ENCODE measurements at regions not wholly inside any gene's neighbourhood (a gene's known extent, or its start where the extent isn't known, plus 50 kb on each side); places are given as distances from the start of the nearest gene placed in this dataset.

DNA sequence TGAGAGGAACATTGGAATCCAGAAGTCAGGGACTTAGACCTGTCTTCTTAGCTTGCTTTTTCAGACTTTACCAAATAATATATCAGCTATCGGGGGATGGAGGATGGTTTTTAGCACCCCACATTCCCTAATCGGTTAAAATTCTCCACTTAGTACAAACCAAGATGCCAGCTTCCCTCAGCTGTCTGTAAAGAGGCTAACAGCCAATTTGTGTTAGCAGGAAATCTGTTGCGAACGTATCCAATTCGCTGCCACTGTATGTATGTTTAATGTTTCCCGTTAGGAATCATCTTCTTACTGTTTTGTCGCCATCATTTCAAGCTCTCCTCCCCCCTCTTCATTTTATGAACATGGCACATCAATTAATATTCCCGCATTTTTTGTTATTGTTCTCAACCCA, 289.0 kb downstream of the BCL11B start:
- TF ChIP-seq, protein P1, sequence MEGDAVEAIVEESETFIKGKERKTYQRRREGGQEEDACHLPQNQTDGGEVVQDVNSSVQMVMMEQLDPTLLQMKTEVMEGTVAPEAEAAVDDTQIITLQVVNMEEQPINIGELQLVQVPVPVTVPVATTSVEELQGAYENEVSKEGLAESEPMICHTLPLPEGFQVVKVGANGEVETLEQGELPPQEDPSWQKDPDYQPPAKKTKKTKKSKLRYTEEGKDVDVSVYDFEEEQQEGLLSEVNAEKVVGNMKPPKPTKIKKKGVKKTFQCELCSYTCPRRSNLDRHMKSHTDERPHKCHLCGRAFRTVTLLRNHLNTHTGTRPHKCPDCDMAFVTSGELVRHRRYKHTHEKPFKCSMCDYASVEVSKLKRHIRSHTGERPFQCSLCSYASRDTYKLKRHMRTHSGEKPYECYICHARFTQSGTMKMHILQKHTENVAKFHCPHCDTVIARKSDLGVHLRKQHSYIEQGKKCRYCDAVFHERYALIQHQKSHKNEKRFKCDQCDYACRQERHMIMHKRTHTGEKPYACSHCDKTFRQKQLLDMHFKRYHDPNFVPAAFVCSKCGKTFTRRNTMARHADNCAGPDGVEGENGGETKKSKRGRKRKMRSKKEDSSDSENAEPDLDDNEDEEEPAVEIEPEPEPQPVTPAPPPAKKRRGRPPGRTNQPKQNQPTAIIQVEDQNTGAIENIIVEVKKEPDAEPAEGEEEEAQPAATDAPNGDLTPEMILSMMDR (IDR thresholded peaks at IDR 0.05) = no peak
- TF ChIP-seq, protein P2, sequence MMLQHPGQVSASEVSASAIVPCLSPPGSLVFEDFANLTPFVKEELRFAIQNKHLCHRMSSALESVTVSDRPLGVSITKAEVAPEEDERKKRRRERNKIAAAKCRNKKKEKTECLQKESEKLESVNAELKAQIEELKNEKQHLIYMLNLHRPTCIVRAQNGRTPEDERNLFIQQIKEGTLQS (CRISPR knock-in tag; conservative IDR thresholded peaks at IDR 0.05) = no peak
- TF ChIP-seq TEAD4 (CRISPR knock-in tag; IDR thresholded peaks at IDR 0.05) (no peak), TP53 (CRISPR knock-in tag; IDR thresholded peaks at IDR 0.05) (no peak), CREB1 (CRISPR knock-in tag; IDR thresholded peaks at IDR 0.05) (no peak), FOXJ3 (CRISPR knock-in tag; IDR thresholded peaks at IDR 0.05; ENCODE audit: borderline replicate concordance) (no peak), FOXK1 (CRISPR knock-in tag; IDR thresholded peaks at IDR 0.05) (no peak), ZNF396 (CRISPR knock-in tag; IDR thresholded peaks at IDR 0.05; ENCODE audit: borderline replicate concordance) (no peak), GABPB1 (CRISPR knock-in tag; IDR thresholded peaks at IDR 0.05) (no peak)
- TF ChIP-seq, protein P3, sequence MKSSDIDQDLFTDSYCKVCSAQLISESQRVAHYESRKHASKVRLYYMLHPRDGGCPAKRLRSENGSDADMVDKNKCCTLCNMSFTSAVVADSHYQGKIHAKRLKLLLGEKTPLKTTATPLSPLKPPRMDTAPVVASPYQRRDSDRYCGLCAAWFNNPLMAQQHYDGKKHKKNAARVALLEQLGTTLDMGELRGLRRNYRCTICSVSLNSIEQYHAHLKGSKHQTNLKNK (CRISPR knock-in tag; IDR thresholded peaks at IDR 0.05) = no peak

Measured in WTC11 (cell line).